Lung (tissue), 11 donors: ENCODE measurements at regions not wholly inside any gene's neighbourhood (a gene's known extent, or its start where the extent isn't known, plus 50 kb on each side); places are given as distances from the start of the nearest gene placed in this dataset.

ENCODE experiments used
- ATAC-seq: fragments of 200-7000 bp; cut with Tn5 transposase; one replicate; pipeline ENCODE4 v1.9.1; 2020; ENCODE audit warnings: moderate number of reproducible peaks; ENCODE audit not compliant: insufficient read depth, low FRiP score
- DNase-seq, 3 donors: peaks; one replicate each; pipeline ENCODE4 v3.0.0-alpha.2; 2013 to 2017
- H3K27ac ChIP-seq, 2 donors: one replicate each; pipeline ENCODE4 v1.5.1; 2013; ENCODE audit warnings: mild to moderate bottlenecking in 2 of 2, moderate library complexity in 2 of 2, control low read depth in 1 of 2, inconsistent platforms in 1 of 2, low read depth in 1 of 2, low read length in 1 of 2
- H3K27me3 ChIP-seq, 3 donors: one replicate each; pipeline ENCODE4 v1.5.1; 2013; ENCODE audit warnings: low read length in 2 of 3; ENCODE audit not compliant: control insufficient read depth in 3 of 3, insufficient read depth in 3 of 3
- H3K36me3 ChIP-seq, 4 donors: one replicate each; pipeline ENCODE4 v1.5.1; 2013; ENCODE audit warnings: low read length in 4 of 4, mild to moderate bottlenecking in 1 of 4, moderate library complexity in 1 of 4; ENCODE audit not compliant: control insufficient read depth in 4 of 4, insufficient read depth in 4 of 4
- H3K4me1 ChIP-seq, 5 donors: one replicate each; pipeline ENCODE4 v1.5.1; 2013; ENCODE audit warnings: low read length in 5 of 5, mild to moderate bottlenecking in 2 of 5, moderate library complexity in 1 of 5; ENCODE audit not compliant: control insufficient read depth in 5 of 5, insufficient read depth in 5 of 5
- H3K4me3 ChIP-seq: one replicate; pipeline ENCODE4 v1.5.1; 2013; ENCODE audit warnings: mild to moderate bottlenecking, control low read depth, moderate library complexity
- H3K9ac ChIP-seq, 2 donors: one replicate each; pipeline ENCODE4 v1.5.1; 2013; ENCODE audit warnings: low read length in 2 of 2, control low read depth in 1 of 2; ENCODE audit not compliant: insufficient read depth in 1 of 2
- H3K9me3 ChIP-seq, 4 donors: one replicate each; pipeline ENCODE4 v1.5.1; 2013; ENCODE audit warnings: low read length in 3 of 4, mild to moderate bottlenecking in 1 of 4, moderate library complexity in 1 of 4; ENCODE audit not compliant: control insufficient read depth in 4 of 4, insufficient read depth in 3 of 4
- WGBS, 2 donors: extraction: QIAGEN DNeasy Blood & Tissue Kit; methylation state at CpG; one replicate each; pipeline ENCODE4 v1.1.7; 2013; 5-methylcytosine and 5-hydroxymethylcytosine counted together
- TF ChIP-seq, protein P1 (sequence below): IDR thresholded peaks from 2 replicates; pipeline ENCODE4 v1.5.1; 2012; ENCODE audit warnings: mild to moderate bottlenecking; ENCODE audit errors: control extremely low read depth, extremely low read depth
- donor health status: control.
- donor health status: control.
- donor health status: Bipolar disorder and iron deficiency.
- donor health status: healthy.
- donor health status: DM: yes; HTN: yes; CAD: no.

DNA sequence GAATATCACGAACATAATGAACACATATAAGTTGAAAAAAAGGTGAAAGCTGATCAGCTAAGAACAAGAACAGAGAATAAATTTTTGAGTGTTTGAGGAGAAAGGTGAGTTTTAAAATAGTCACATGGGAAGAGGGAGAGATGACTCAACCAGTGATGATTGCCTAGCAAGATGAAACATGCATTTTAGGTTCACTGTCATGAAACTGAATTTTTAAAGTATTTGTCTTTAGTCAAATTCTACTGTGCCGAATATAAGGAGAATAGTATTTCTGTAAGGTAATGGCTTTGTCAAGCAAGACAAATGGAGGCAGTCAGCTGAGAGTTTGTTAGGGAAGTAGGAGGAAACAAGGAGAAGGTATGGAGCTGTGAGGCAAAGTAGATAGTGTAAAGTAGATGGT lies 2557.4 kb downstream of the PCDH9 start:
- no peaks in the 10 kb centered on the region for H3K9me3 ChIP-seq
- H3K27ac ChIP-seq = no peak overlapping the region
- H3K9ac ChIP-seq = no peak overlapping the region
- 87 to 91% methylated on average over 2 of the region's 2 CpGs for WGBS, 2 donors
- DNase-seq (no peak), ATAC-seq (no peak)
- H3K4me1 ChIP-seq = no peaks in the 10 kb centered on the region
- H3K27me3 ChIP-seq = no peaks in the 10 kb centered on the region
- no peaks in the 10 kb centered on the region for H3K36me3 ChIP-seq
- H3K4me3 ChIP-seq = no peak overlapping the region
- TF ChIP-seq, protein P1, sequence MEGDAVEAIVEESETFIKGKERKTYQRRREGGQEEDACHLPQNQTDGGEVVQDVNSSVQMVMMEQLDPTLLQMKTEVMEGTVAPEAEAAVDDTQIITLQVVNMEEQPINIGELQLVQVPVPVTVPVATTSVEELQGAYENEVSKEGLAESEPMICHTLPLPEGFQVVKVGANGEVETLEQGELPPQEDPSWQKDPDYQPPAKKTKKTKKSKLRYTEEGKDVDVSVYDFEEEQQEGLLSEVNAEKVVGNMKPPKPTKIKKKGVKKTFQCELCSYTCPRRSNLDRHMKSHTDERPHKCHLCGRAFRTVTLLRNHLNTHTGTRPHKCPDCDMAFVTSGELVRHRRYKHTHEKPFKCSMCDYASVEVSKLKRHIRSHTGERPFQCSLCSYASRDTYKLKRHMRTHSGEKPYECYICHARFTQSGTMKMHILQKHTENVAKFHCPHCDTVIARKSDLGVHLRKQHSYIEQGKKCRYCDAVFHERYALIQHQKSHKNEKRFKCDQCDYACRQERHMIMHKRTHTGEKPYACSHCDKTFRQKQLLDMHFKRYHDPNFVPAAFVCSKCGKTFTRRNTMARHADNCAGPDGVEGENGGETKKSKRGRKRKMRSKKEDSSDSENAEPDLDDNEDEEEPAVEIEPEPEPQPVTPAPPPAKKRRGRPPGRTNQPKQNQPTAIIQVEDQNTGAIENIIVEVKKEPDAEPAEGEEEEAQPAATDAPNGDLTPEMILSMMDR = no peak

DNA sequence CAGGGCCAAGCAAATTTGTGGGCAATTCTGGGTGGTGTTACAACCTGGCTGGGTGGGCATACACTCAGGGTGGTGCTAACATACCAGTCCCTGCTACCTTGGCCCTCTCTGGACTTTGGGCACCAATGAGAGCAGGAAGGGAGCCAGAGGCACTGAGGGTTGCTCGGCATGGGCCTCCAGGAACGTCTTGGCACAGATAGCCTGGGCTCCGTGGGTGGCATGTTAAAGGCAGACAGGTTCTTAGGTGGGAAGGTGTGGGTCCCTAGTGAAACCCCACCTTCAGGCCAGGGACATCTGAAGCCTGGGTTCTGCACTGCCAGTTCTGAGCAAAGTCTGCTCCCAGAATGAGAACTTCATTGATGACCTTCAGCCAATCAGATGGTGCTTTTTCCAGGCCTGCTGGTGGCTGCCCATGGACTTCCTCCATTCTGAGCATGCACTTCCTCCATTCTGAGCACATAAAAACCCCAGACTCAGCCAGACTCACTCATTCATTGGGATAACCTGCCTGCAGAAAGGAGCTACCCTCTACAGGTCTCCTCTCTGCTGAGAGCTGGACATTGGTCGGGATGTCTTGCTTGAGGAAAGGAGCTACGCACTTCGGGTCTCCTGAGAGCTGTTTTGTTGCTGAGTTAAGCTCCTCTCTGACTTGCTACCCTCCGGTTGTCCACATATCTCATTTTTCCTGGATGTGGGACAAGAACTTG lies 2567.1 kb downstream of the PCDH9 start:
- Histone ChIP-seq H3K36me3 (no peaks in the 10 kb centered on the region), H3K9ac (no peak overlapping the region), H3K9me3 (peaks cover 0 to 13% (median 1%) of the 10 kb centered on the region in 4 donors), H3K27me3 (no peaks in the 10 kb centered on the region), H3K27ac (no peak overlapping the region), H3K4me3 (no peak overlapping the region), H3K4me1 (no peaks in the 10 kb centered on the region)
- no peak for ATAC-seq
- 86 to 89% methylated on average over 7 of the region's 7 CpGs for WGBS, 2 donors
- TF ChIP-seq, protein P1 = no peak
- no peak for DNase-seq

DNA sequence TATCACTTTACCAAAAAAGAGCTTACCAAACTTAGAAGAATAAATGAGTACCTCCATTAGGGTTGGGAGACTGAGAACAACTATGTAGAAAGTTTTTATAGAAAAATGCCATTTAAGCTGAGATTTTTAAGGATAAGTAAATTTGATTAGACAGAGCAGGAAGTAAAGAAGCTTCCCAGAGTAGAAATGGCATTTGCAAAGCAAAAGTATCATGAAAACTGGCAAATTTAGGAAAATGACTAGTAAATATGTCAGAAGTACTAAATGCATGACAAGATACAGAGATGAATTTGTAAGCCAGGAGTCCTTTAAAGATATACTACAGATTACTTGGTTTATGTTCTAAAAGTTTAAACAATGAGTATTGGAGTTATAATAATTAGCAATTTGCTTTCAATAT lies 2581.8 kb downstream of the PCDH9 start:
- TF ChIP-seq, protein P1 = no peak
- Histone ChIP-seq H3K4me1 (no peaks in the 10 kb centered on the region), H3K4me3 (no peak overlapping the region), H3K9me3 (peaks cover 0 to 2% (median 0%) of the 10 kb centered on the region in 4 donors), H3K36me3 (no peaks in the 10 kb centered on the region), H3K9ac (no peak overlapping the region), H3K27me3 (no peaks in the 10 kb centered on the region), H3K27ac (no peak overlapping the region)
- ATAC-seq = no peak
- no peak for DNase-seq

DNA sequence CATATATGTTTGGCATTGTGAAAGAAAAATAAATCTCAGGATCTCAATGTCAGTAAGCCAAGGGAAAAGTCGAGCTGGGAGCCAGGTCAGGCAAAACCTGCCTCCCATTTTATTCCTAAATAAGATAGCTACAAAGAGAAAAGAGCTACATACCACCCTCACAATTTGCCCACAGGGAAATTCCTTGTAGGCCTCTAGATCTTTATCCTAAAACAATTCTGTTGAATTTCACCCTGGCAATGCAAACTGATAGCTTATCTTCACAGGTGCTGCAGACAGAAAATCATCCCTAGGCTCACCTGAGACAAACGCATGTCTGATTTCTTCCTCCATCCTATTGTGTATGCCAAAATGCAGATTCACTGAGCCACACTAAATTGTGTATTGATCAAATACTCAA lies 2587.1 kb downstream of the PCDH9 start:
- Histone ChIP-seq H3K9ac (no peak overlapping the region), H3K4me3 (no peak overlapping the region), H3K27ac (no peak overlapping the region), H3K9me3 (no peaks in the 10 kb centered on the region), H3K4me1 (no peaks in the 10 kb centered on the region), H3K36me3 (no peaks in the 10 kb centered on the region), H3K27me3 (no peaks in the 10 kb centered on the region)
- TF ChIP-seq, protein P1 = no peak
- ATAC-seq = no peak
- 70 to 71% methylated on average over 2 of the region's 2 CpGs for WGBS, 2 donors
- DNase-seq = no peak
